Epithelial cell of proximal tubule (primary cell): ENCODE measurements at regions not wholly inside any gene's neighbourhood (a gene's known extent, or its start where the extent isn't known, plus 50 kb on each side); places are given as distances from the start of the nearest gene placed in this dataset.

ENCODE experiments used
- DNase-seq: peaks from one replicate; pipeline ENCODE4 v3.0.0-alpha.2; 2011; ENCODE audit warnings: low read depth
- H3K4me3 ChIP-seq: 2 replicates; pipeline ENCODE4 v1.5.1; 2011; ENCODE audit warnings: low read depth, mild to moderate bottlenecking, low read length
- TF ChIP-seq, protein P1 (sequence below): conservative IDR thresholded peaks from 2 replicates; pipeline ENCODE4 v1.5.1; 2012; ENCODE audit warnings: low read depth, mild to moderate bottlenecking, low read length

DNA sequence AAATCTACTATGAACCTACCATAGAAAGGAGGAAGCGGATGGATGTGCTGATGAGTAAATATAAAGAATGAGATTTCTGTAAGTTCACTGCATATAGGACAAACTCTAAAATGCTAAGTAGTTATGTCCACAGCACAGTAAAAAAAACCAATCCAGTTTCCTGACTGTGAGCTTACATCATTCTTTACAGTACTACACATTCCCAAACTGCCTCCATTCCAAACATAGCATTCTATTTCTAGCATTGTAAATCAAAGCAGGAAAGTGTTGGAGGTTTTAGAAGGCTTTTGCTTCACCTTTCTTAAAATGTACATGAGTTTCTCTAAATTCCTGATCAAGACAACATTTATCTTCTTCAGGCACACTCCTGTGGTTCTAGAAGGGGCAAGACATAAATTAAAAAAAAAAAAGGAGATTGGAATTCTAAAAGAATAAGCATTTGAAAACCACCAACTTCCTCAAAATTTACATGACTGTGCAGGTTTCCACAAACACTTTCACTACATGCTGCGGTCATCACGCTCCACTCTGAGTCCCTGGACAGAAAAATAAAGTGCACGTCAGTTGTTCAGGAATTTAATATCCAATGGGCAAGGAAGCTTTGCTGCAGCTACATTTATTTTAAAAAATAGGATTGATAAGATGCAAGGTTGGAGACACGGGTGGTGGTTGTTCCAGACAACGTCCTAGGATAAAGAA is 297.6 kb upstream of the STS start:
- TF ChIP-seq, protein P1, sequence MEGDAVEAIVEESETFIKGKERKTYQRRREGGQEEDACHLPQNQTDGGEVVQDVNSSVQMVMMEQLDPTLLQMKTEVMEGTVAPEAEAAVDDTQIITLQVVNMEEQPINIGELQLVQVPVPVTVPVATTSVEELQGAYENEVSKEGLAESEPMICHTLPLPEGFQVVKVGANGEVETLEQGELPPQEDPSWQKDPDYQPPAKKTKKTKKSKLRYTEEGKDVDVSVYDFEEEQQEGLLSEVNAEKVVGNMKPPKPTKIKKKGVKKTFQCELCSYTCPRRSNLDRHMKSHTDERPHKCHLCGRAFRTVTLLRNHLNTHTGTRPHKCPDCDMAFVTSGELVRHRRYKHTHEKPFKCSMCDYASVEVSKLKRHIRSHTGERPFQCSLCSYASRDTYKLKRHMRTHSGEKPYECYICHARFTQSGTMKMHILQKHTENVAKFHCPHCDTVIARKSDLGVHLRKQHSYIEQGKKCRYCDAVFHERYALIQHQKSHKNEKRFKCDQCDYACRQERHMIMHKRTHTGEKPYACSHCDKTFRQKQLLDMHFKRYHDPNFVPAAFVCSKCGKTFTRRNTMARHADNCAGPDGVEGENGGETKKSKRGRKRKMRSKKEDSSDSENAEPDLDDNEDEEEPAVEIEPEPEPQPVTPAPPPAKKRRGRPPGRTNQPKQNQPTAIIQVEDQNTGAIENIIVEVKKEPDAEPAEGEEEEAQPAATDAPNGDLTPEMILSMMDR, result no peak
- no peak for DNase-seq
- no peak overlapping the region for H3K4me3 ChIP-seq

DNA sequence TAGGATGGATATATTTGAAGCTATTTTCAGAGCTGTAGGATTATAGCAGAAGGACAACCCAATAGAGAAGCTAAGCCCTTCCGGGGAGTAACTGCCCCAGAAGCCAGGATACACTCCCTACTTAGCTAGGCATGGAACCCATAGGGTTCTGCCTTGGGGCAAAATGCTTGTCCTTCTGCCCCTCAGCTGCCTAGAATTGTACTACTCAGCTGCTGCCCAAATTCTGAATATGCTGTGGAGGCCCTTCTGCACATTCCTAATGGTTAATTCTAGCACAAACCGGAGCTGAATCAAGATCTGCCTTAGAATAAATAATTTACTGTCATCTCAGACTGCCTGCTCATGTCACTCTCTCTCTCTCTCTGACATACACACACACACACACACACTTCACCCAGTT is 297.7 kb upstream of the VCX3A start:
- no peak overlapping the region for H3K4me3 ChIP-seq
- TF ChIP-seq, protein P1, result no peak
- no peak for DNase-seq

DNA sequence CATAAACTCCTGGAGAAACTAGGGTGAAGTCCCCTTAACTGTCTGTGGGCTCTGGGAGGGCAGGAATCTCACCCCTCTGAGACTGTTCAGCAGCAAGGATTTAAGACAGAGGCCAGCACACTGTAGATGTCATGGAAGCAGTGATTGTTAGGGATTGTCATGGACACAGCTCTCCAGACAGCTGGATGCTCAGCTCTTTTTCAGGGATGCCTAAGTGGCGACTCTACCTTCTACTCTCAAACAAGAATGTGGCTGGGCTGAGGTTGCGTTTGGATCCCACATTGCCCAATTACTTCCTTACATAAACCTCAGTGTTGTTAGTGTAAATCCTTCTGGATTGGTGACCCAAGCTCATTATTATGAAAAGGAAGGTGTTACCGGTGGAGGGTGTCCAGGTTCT is 291.9 kb upstream of the VCX3A start:
- H3K4me3 ChIP-seq, result no peak overlapping the region
- no peak for DNase-seq
- TF ChIP-seq, protein P1, result no peak

DNA sequence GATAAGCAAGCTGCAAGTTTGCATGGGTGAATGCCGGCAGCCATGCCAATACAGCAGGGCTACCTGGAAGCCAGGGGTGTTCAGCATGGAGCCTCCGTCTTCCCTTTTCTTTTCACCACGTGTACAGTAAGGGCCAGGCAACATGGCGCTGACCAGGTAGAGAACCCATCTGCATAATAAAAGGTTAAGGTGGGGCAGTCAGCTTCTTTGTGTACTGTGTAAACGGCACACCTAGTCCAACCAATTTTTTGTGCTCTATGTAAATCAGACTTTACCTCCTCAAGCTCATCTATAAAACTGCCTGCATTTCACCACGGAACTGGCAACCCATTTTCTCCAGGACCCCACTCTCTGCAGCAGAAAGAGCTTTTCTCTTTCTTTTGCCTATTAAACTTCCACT is 286.8 kb upstream of the VCX3A start:
- no peak for DNase-seq
- no peak overlapping the region for H3K4me3 ChIP-seq
- TF ChIP-seq, protein P1, result no peak

DNA sequence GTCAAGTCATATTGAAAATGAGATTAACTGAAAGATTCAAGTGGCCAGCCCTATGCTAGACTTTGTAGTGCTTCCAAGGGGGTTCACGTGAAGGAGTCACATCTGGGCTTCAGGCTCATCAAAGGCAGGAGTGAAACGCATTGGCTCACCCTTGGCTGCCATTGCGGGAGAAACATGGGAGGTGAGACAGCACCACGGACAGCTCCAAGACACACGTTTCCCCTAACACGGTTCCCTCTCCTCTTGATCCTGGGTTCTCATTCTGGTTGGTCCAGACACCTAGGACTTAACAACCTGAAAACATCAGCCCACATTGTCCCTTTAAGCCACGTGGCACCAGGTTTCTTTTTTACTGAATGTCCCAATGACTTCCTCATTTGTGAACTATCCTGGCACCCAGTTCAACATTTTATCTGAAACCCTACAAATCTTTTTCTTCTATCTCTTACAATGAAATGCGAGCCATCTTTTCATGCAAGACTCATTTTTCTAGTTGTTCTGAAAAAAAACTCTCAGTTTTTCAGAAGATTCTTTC is 279.0 kb upstream of the VCX3A start:
- H3K4me3 ChIP-seq, result no peak overlapping the region
- TF ChIP-seq, protein P1, result no peak
- no peak for DNase-seq

- no peak overlapping the region for H3K4me3 ChIP-seq
- TF ChIP-seq, protein P1, result no peak
- no peak for DNase-seq
These were observed 277.2 kb upstream of the VCX3A start for GRCh38 chrX:6812087-6812486.

- TF ChIP-seq, protein P1, result no peak
- no peak for DNase-seq
- no peak overlapping the region for H3K4me3 ChIP-seq
These were observed 275.9 kb upstream of the VCX3A start for GRCh38 chrX:6810776-6811175.
